CD14-positive monocyte (primary cell): ENCODE measurements at regions not wholly inside any gene's neighbourhood (a gene's known extent, or its start where the extent isn't known, plus 50 kb on each side); places are given as distances from the start of the nearest gene placed in this dataset.

ENCODE experiments used
- DNase-seq, 3 donors: peaks; one replicate each; pipeline ENCODE4 v3.0.0-alpha.2; 2011 to 2022
- H2AFZ ChIP-seq: 2 replicates; pipeline ENCODE4 v1.6.0; 2012; ENCODE audit warnings: mild to moderate bottlenecking, low read depth, low read length, inconsistent platforms; ENCODE audit not compliant: insufficient read depth, poor library complexity, severe bottlenecking
- H3K27ac ChIP-seq, 2 donors: 1 replicate in 1 of 2; 2 replicates in 1 of 2; pipeline ENCODE4 v1.5.1; 2012 to 2013; ENCODE audit warnings: low read length in 2 of 2, control low read depth in 1 of 2, inconsistent platforms in 1 of 2, low read depth in 1 of 2, mild to moderate bottlenecking in 1 of 2
- H3K27me3 ChIP-seq, 2 donors: one replicate each; pipeline versions ENCODE4 v1.6.0 to v1.6.1; 2011 to 2013; ENCODE audit warnings: low read length in 2 of 2; ENCODE audit not compliant: control insufficient read depth in 2 of 2, insufficient read depth in 2 of 2
- H3K36me3 ChIP-seq, 2 donors: replicated peaks in 1 of 2; 1 replicate in 1 of 2; 2 replicates in 1 of 2; pipeline versions ENCODE4 v1.5.1 to v1.6.1; 2012 to 2013; ENCODE audit warnings: low read length in 2 of 2, control low read depth in 1 of 2, inconsistent platforms in 1 of 2, mild to moderate bottlenecking in 1 of 2; ENCODE audit not compliant: insufficient read depth in 2 of 2, control insufficient read depth in 1 of 2
- H3K4me1 ChIP-seq, 2 donors: 1 replicate in 1 of 2; 2 replicates in 1 of 2; pipeline versions ENCODE4 v1.5.1 to v1.6.1; 2012 to 2013; ENCODE audit warnings: low read length in 2 of 2, control low read depth in 1 of 2, inconsistent platforms in 1 of 2, mild to moderate bottlenecking in 1 of 2, moderate library complexity in 1 of 2; ENCODE audit not compliant: insufficient read depth in 2 of 2, control insufficient read depth in 1 of 2
- H3K4me2 ChIP-seq: replicated peaks from 2 replicates; pipeline ENCODE3; 2012; ENCODE audit warnings: low read length, moderate library complexity, mild to moderate bottlenecking; ENCODE audit not compliant: poor library complexity, severe bottlenecking; ENCODE audit errors: extremely low read depth
- H3K4me3 ChIP-seq, 3 experiments: fragments of 200-600 bp in 1 of 3; sonication (generic) in 1 of 3; replicated peaks in 1 of 3; 1 replicate in 2 of 3; 2 replicates in 1 of 3; pipeline ENCODE4 v1.5.1; 2011 to 2013; ENCODE audit warnings: low read length in 3 of 3, mild to moderate bottlenecking in 3 of 3, control low read depth in 2 of 3, low read depth in 2 of 3, inconsistent platforms in 1 of 3, moderate library complexity in 1 of 3
- H3K79me2 ChIP-seq: 2 replicates; pipeline ENCODE4 v1.6.0; 2012; ENCODE audit warnings: mild to moderate bottlenecking, control low read depth, inconsistent platforms, low read length, moderate library complexity; ENCODE audit not compliant: insufficient read depth
- H3K9ac ChIP-seq: 2 replicates; pipeline ENCODE4 v1.6.0; 2017; ENCODE audit warnings: low read length, mild to moderate bottlenecking; ENCODE audit not compliant: insufficient read depth, poor library complexity, severe bottlenecking
- H3K9me3 ChIP-seq, 2 donors: replicated peaks in 1 of 2; 1 replicate in 1 of 2; 2 replicates in 1 of 2; pipeline versions ENCODE4 v1.5.1 to v1.6.1; 2012 to 2013; ENCODE audit warnings: low read length in 2 of 2, control low read depth in 1 of 2; ENCODE audit not compliant: control insufficient read depth in 1 of 2, insufficient read depth in 1 of 2
- H4K20me1 ChIP-seq: 2 replicates; pipeline ENCODE4 v1.6.0; 2012; ENCODE audit warnings: mild to moderate bottlenecking, low read length, control low read depth, moderate library complexity; ENCODE audit not compliant: insufficient read depth
- H3K27ac Mint-ChIP-seq, 7 donors: one replicate each; pipeline ENCODE4 v1.8.0; 2020; ENCODE audit warnings: mild to moderate bottlenecking in 7 of 7, mixed read lengths in 7 of 7, moderate library complexity in 6 of 7, inconsistent platforms in 2 of 7
- H3K27me3 Mint-ChIP-seq, 3 donors: one replicate each; pipeline ENCODE4 v1.8.0; 2021 to 2022; ENCODE audit warnings: low read depth in 3 of 3, mild to moderate bottlenecking in 3 of 3, mixed read lengths in 3 of 3, moderate library complexity in 3 of 3, inconsistent platforms in 1 of 3
- H3K36me3 Mint-ChIP-seq, 2 donors: one replicate each; pipeline ENCODE4 v1.8.0; 2020; ENCODE audit warnings: mixed read lengths in 2 of 2, inconsistent platforms in 1 of 2, mild to moderate bottlenecking in 1 of 2
- H3K4me1 Mint-ChIP-seq: one replicate; pipeline ENCODE4 v1.8.0; 2020; ENCODE audit warnings: mild to moderate bottlenecking, mixed read lengths
- H3K4me3 Mint-ChIP-seq, 2 donors: one replicate each; pipeline ENCODE4 v1.8.0; 2020; ENCODE audit warnings: mild to moderate bottlenecking in 2 of 2, mixed read lengths in 2 of 2, moderate library complexity in 1 of 2
- H3K9me3 Mint-ChIP-seq, 7 donors: one replicate each; pipeline ENCODE4 v1.8.0; 2020 to 2022; ENCODE audit warnings: mixed read lengths in 7 of 7, mild to moderate bottlenecking in 6 of 7, moderate library complexity in 6 of 7, inconsistent platforms in 2 of 7
- WGBS: methylation state at CpG from one replicate; pipeline ENCODE4 v1.1.5; 2013; ENCODE audit warnings: missing lambda C conversion rate; ENCODE audit not compliant: insufficient coverage; 5-methylcytosine and 5-hydroxymethylcytosine counted together
- intact Hi-C, 2 donors: fragments of 100-400 bp; cut with micrococcal nuclease; formaldehyde crosslinking; loops; one replicate each; pipeline versions ENCODE4 v1.15.0 to v1.15.1; 2023
- TF ChIP-seq, protein P1 (sequence below): fragments of 200-600 bp; IDR thresholded peaks from one replicate; pipeline ENCODE4 v1.8.0; 2022; ENCODE audit warnings: antibody characterized with exemption, mild to moderate bottlenecking

DNA sequence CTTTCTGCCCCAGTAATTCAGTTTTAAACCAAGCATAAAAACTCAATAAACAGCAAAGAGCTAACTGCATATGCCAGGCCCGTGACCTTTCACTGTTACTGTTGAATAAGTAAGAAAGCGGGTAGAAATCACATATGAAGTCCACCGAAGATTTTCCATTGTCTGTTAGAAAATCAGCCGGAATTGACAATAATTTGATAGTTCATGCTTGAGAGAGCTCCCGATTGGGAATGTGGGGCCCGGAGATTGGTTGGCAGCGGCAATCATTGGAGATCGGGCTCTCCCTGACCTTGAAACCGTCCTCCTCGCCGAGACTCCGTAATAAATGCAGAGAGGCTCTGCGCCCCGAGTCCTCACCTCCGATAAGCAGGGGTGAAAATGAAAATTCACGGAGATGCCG lies 709.6 kb downstream of the BRD1 start:
- 95% methylated on average over 17 of the region's 17 CpGs for WGBS

DNA sequence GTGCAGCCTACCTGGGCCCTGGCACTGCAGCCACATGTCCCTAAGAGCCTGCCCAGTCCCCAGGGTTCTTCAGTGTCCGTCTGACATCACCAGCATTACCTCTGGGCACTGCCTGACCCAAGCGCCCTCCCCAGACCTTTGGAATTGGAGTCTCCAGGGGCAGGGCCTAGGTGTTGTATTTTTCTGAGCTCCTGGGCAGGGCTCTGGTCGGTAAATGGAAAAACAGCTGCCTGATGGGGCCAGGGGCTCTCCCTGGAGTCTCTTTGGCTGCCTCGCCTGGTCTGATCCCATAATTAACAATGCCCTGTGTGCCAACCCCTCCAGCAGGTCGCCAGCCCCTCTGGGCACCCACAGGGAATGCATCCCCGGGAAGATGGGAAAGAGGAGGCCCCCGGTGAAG lies 710.2 kb downstream of the BRD1 start:
- intact Hi-C loops: no loop called here
- Histone ChIP-seq H2AFZ (no peak overlapping the region), H4K20me1 (no peaks in the 10 kb centered on the region), H3K27ac (no peak overlapping the region), H3K79me2 (no peaks in the 10 kb centered on the region), H3K4me1 (no peaks in the 10 kb centered on the region), H3K4me3 (no peak overlapping the region), H3K9ac (no peak overlapping the region), H3K9me3 (no peaks in the 10 kb centered on the region), H3K4me2 (no peak overlapping the region), H3K27me3 (no peaks in the 10 kb centered on the region), H3K36me3 (no peaks in the 10 kb centered on the region)
- TF ChIP-seq, protein P1, sequence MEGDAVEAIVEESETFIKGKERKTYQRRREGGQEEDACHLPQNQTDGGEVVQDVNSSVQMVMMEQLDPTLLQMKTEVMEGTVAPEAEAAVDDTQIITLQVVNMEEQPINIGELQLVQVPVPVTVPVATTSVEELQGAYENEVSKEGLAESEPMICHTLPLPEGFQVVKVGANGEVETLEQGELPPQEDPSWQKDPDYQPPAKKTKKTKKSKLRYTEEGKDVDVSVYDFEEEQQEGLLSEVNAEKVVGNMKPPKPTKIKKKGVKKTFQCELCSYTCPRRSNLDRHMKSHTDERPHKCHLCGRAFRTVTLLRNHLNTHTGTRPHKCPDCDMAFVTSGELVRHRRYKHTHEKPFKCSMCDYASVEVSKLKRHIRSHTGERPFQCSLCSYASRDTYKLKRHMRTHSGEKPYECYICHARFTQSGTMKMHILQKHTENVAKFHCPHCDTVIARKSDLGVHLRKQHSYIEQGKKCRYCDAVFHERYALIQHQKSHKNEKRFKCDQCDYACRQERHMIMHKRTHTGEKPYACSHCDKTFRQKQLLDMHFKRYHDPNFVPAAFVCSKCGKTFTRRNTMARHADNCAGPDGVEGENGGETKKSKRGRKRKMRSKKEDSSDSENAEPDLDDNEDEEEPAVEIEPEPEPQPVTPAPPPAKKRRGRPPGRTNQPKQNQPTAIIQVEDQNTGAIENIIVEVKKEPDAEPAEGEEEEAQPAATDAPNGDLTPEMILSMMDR: no peak
- H3K36me3 Mint-ChIP-seq: no peaks in the 10 kb centered on the region
- H3K27me3 Mint-ChIP-seq: peaks cover 0 to 6% (median 5%) of the 10 kb centered on the region in 3 donors
- H3K4me1 Mint-ChIP-seq: no peaks in the 10 kb centered on the region
- no peak overlapping the region for H3K27ac Mint-ChIP-seq
- DNase-seq: no peak
- no peak overlapping the region for H3K4me3 Mint-ChIP-seq
- WGBS: 91% methylated on average over 5 of the region's 7 CpGs
- H3K9me3 Mint-ChIP-seq: peaks cover 0 to 6% (median 3%) of the 10 kb centered on the region in 7 donors

More for the DNA sequence above, 709.6 kb downstream of the BRD1 start:
- peaks cover 0 to 7% (median 3%) of the 10 kb centered on the region in 7 donors for H3K9me3 Mint-ChIP-seq
- Histone ChIP-seq H3K9me3 (no peaks in the 10 kb centered on the region), H3K36me3 (no peaks in the 10 kb centered on the region), H3K79me2 (no peaks in the 10 kb centered on the region), H3K4me1 (no peaks in the 10 kb centered on the region), H4K20me1 (no peaks in the 10 kb centered on the region), H3K4me3 (no peak overlapping the region), H3K27ac (no peak overlapping the region), H3K9ac (no peak overlapping the region), H3K27me3 (no peaks in the 10 kb centered on the region), H3K4me2 (no peak overlapping the region), H2AFZ (no peak overlapping the region)
- peaks cover 0 to 4% (median 2%) of the 10 kb centered on the region in 3 donors for H3K27me3 Mint-ChIP-seq
- H3K27ac Mint-ChIP-seq: no peak overlapping the region
- H3K36me3 Mint-ChIP-seq: no peaks in the 10 kb centered on the region
- DNase-seq: no peak
- H3K4me1 Mint-ChIP-seq: no peaks in the 10 kb centered on the region
- intact Hi-C loops: no loop called here
- TF ChIP-seq, protein P1: no peak
- H3K4me3 Mint-ChIP-seq: no peak overlapping the region
